HT-29 (cell line): ENCODE measurements at regions not wholly inside any gene's neighbourhood (a gene's known extent, or its start where the extent isn't known, plus 50 kb on each side); places are given as distances from the start of the nearest gene placed in this dataset. TPM values are rescaled to one million over a fixed set of nuclear protein-coding genes. Genes with fewer than 3 reads are reported as not detected.

ENCODE experiments used
- DNase-seq: peaks from one replicate; pipeline ENCODE4 v3.0.0-alpha.2; 2015; ENCODE audit warnings: low spot score
- small RNA-seq: library from RNA; depleted of rRNA; stranded (forward); fragments of <200 nt; gene quantifications from one replicate; pipeline ENCODE3, GENCODE V24; 2014

DNA sequence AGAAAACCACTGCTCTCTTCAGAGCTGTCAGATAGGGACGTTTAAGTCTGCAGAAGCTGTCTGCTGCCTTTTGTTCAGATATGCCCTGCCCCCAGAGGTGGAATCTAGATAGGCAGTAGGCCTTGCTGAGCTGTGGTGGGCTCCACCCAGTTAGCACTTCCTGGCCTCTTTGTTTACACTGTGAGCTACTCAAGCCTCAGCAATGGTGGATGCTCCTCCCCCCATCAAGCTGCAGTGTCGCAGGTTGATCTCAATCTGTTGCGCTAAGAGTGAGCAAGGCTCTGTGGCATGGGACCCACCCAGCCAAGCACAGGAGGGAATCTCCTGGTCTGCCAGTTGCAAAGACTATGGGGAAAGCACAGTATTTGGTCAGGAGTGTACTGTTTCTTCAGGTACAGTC is 59.2 kb upstream of the ZNF641 start:
- DNase-seq, result peak; percentile 25

DNA sequence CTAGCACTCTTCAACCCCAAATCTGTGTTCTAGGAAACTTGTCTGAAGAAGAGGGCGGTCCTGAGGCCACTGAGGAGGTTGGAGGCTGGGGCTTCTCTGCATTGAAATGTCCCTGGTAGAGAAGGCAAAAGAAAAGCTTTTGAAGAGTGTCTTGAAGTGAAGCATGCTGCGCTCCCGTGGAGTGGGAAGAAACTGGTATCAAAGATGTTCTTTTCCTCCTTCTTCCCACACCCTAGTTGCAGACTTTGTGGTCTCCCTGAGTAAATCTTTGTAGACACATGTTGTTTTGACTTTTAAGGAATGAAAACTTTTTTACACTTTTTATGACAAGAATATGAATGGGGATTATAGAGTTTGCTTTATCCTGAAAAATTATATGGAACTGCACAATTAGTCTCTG is 59.0 kb upstream of the ANP32D start:
- DNase-seq, result no peak

DNA sequence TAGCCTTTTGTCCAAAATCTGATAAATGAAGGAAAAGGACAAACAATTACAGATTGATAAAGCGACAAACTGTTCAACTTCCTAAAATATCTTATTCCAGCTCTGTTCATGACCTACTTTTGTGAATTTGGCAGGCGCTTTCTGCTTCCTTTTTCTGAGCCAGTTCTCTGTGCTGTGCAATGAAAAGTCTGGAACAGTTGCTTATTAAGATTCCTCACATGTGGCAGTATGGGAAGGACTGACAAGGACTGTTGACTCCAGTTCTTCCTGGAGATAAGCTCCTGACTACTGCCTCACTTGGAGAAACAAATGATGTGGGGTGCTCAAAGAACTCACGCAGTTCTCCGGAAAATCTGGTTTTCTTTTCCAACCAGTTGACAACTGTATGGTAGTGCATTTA is 58.3 kb upstream of the ANP32D start:
- DNase-seq, result no peak

DNA sequence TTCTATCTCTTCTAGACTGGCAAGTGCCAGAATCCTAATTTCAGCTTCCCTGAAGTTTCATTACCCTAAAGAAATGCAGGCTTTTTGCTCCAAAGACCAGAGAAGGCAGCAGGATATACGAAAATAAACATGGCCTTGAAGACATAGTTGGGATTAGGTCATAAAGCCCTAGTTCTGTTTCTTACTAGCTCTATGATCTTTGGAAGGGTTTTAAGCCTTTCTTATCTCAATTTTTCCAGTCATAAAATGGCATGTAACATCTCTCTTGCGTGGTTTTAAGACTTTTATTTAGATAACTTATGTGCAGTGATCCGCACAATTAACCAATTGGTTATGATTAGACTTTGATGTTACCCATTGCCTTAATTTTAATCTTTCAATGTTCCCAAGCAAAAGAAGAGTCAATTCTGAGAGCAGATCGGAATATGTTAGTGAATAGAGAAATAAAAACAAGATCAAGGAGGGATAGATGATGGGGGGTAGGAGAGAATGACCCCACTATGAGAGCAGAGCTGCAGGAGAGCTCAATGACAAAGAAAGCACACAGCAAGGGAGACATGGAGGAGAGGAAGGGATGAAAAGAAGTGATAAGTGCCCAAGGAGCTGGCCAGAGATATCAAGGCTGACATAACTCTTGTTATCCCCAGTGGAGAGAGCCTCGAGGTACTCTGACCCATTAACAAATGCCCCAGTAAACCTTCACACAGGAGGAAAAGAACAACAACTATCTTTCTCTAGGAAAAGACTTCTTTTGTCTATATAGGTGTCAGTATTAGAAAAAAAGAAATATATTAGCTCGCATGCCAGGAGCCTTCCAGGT is 53.0 kb upstream of the ANP32D start:
- DNase-seq, result no peak

DNA sequence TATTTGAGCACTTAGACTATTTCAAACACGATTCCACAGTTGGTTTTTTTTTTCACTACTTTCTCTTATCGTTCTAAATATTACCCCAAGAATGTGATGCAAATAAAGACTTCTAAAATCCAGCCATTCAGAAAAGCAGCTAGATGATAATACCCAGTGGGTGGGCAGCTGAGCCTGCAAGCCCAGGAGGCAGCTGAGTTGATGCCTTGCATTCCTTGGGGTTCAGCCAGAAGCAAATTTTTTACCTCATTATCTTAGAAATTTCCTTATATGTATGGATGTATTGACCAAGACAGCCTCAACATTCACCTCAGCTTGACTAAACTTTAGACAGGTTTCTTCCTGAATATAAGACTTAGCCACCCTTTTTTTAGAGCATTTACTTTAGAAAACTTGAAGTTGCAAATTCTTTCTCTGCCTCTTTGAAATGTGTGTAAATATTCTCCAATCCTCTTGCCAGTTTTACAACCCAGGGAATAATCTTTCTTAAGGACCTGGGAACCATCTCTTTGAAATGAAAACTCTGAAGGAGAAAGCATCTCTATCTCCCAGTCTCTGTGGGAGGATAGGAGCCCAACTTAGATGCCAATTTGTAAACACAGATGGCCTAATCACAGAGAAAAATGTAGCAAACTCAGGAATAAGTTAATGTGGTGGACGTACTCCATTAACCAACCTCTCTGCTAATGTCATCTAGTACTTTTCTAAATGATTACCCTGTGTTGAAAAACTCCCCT is 52.2 kb upstream of the ANP32D start:
- no peak for DNase-seq

DNA sequence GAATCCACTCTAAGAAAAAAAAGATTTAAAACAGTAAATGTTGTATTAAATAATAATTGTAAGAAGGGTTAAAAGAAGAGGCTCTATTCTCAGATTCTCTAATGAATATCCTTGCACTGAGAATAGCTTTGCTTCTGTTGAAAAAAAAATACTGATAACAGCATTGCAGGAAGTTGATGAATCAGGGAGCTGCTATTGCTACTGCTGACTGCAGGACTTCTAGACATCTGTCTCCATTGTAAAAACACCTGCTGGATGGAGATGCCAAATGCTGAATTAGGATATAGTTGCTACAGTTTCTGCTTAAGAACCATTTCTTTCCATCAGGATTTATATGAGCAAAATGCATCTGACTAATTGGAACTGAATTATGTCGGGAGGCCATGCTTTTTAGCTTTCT is 50.3 kb upstream of the ANP32D start:
- DNase-seq, result no peak

Small RNA genes in the stretch of these regions (small RNA-seq; reads per million reads assigned to genes)
- not detected for gene OR8S21P
